ENCODE measurements at regions not wholly inside any gene's neighbourhood (a gene's known extent, or its start where the extent isn't known, plus 50 kb on each side); places are given as distances from the start of the nearest gene placed in this dataset.

DNA sequence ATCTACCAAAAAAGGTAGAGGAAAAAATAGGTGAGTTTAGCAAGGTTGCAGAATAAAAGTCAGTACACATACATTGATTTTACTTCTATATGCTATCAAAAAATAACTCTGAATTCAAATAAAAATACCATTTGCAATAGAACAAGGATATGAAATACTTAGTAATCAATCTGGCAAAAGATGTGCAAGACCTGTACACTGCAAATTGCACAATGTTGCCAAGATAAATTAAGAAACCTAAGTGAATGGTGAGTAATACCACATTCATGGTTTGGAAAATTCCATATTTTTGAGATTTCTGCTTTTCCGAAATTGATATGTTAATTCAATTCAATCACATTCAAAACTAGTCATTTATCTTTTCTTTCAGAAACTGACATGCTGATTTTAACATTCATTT lies 464.8 kb downstream of the EPHA3 start:
- no peak overlapping the region for H4K5ac ChIP-seq (ENCODE audit: insufficient read length, low read depth, low read length)
- no peak overlapping the region for H3K14ac ChIP-seq (ENCODE audit: insufficient read length)
- DNase-seq (ENCODE audit: low read depth in 1 of 2, low spot score in 2 of 2) (no peak), FAIRE-seq (no peak)
- H3K18ac ChIP-seq (ENCODE audit: extremely low read depth, low read length), result no peak overlapping the region
- no peak overlapping the region for H4K8ac ChIP-seq (ENCODE audit: extremely low read depth, insufficient read depth, low read length)
- no peak overlapping the region for H3K4me2 ChIP-seq (ENCODE audit: insufficient read depth in 1 of 2, low read depth in 2 of 2, low read length in 2 of 2)
- H3K23me2 ChIP-seq (ENCODE audit: low read depth, low read length), result no peaks in the 10 kb centered on the region
- no peaks in the 10 kb centered on the region; a peak in 1 of 7 replicates for H3K4me1 ChIP-seq (replicated peaks in 1 of 4; ENCODE audit: control insufficient read depth in 3 of 4, insufficient read depth in 4 of 4, low read length in 3 of 4)
- no peak overlapping the region for H3K4me3 ChIP-seq (ENCODE audit: extremely low read depth in 1 of 4, insufficient read depth in 2 of 4, low read depth in 3 of 4, low read length in 4 of 4)
- H3K36me3 ChIP-seq (ENCODE audit: control insufficient read depth in 2 of 4, insufficient read depth in 4 of 4, low read length in 3 of 4), result no peaks in the 10 kb centered on the region
- 95% methylated on average over 1 of the region's 1 CpG; no CpG with 5 or more reads in 1 of the 2 experiments for WGBS, 2 experiments (ENCODE audit: extremely low coverage in 1 of 2, insufficient coverage in 1 of 2, insufficient read length in 1 of 2, insufficient replicate concordance in 2 of 2, low coverage in 1 of 2, low lambda C conversion rate in 2 of 2, missing lambda C conversion rate in 1 of 2)
- no peak overlapping the region for H2BK5ac ChIP-seq (ENCODE audit: low read depth, low read length)
- no peaks in the 10 kb centered on the region for H3K79me2 ChIP-seq (ENCODE audit: control insufficient read depth in 1 of 2, insufficient read depth in 2 of 2, low read length in 2 of 2)
- no peak overlapping the region for H3K9ac ChIP-seq (replicated peaks in 1 of 4; ENCODE audit: extremely low read depth in 1 of 4, low read depth in 3 of 4, low read length in 3 of 4)
- H3K23ac ChIP-seq (ENCODE audit: insufficient read length), result no peak overlapping the region
- H2BK120ac ChIP-seq (replicated peaks; ENCODE audit: low read depth, low read length), result no peak overlapping the region
- no peaks in the 10 kb centered on the region for H3K79me1 ChIP-seq (ENCODE audit: low read depth, low read length)
- H3K56ac ChIP-seq (replicated peaks; ENCODE audit: insufficient read length, low read depth, low read length), result no peak overlapping the region
- H4K91ac ChIP-seq (replicated peaks; ENCODE audit: insufficient read length, low read length), result no peak overlapping the region
- H2BK15ac ChIP-seq (ENCODE audit: low read length), result no peak overlapping the region
- H2BK20ac ChIP-seq (ENCODE audit: low read length), result no peak overlapping the region
- H3K4ac ChIP-seq (replicated peaks; ENCODE audit: insufficient read length, low read depth, low read length), result no peak overlapping the region
- H4K20me1 ChIP-seq (replicated peaks in 1 of 2; ENCODE audit: control insufficient read depth in 1 of 2, insufficient read depth in 2 of 2, low read length in 2 of 2), result no peaks in the 10 kb centered on the region
- peaks cover 0 to 2% of the 10 kb centered on the region in 2 experiments; a peak in 1 of 4 replicates for H3K9me3 ChIP-seq (ENCODE audit: insufficient read depth in 2 of 2, low read depth in 1 of 2, low read length in 1 of 2)
- no peak overlapping the region for H2BK12ac ChIP-seq (ENCODE audit: low read depth, low read length)
- peaks cover 0 to 1% (median 0%) of the 10 kb centered on the region in 4 experiments; a peak in 1 of 7 replicates for H3K27me3 ChIP-seq (replicated peaks in 1 of 4; ENCODE audit: control insufficient read depth in 3 of 4, extremely low read depth in 1 of 4, insufficient read depth in 3 of 4, low read length in 3 of 4)
- H2AFZ ChIP-seq (ENCODE audit: low read length), result no peak overlapping the region
- no peak overlapping the region for H2AK5ac ChIP-seq (ENCODE audit: low read depth, low read length)
- ChIA-PET CTCF (ENCODE audit: partially characterized antibody) (interaction anchor here (0.9 kb wide), 1 partner anchor 9 kb away, joined by 3 read pairs; no protein-coding TSS in a partner anchor), POLR2A (ENCODE audit: partially characterized antibody) (no interaction called here)
- no peak overlapping the region for H3K27ac ChIP-seq (ENCODE audit: low read depth, low read length)
- TF ChIP-seq RAD21 (IDR thresholded peaks at IDR 0.05 in 1 of 2, conservative IDR thresholded peaks at IDR 0.05 in 1 of 2; ENCODE audit: low read depth in 2 of 2, low read length in 2 of 2), result no peak
- TF ChIP-seq RFX5 (IDR thresholded peaks at IDR 0.05; ENCODE audit: borderline replicate concordance, low read depth, low read length), result no peak
- no peak for TF ChIP-seq FOSL1 (IDR thresholded peaks at IDR 0.05; ENCODE audit: insufficient read depth, low read depth, low read length)

All from H1 (cell line).